H9 (cell line): ENCODE measurements at regions not wholly inside any gene's neighbourhood (a gene's known extent, or its start where the extent isn't known, plus 50 kb on each side); places are given as distances from the start of the nearest gene placed in this dataset.
A peak's percentile ranks its signal among the peaks of the same experiment; 100 is the strongest.

Experiments used
- DNase-seq: peaks from one replicate; pipeline ENCODE4 v3.0.0-alpha.2; 2017
- H2AFZ ChIP-seq: one replicate; pipeline ENCODE4 v1.6.1; 2013; ENCODE audit warnings: mild to moderate bottlenecking, low read length, control low read depth, moderate library complexity
- H2AK5ac ChIP-seq: 2 replicates; pipeline ENCODE4 v1.6.1; 2013; ENCODE audit warnings: low read length, control low read depth, mixed read lengths; ENCODE audit not compliant: insufficient read length
- H2BK120ac ChIP-seq: one replicate; pipeline ENCODE4 v1.6.1; 2013; ENCODE audit warnings: low read depth, mild to moderate bottlenecking, low read length, control low read depth, inconsistent platforms; ENCODE audit not compliant: poor library complexity, severe bottlenecking
- H2BK12ac ChIP-seq: 2 replicates; pipeline ENCODE4 v1.6.1; 2013; ENCODE audit warnings: low read length, control low read depth, mixed read lengths, low read depth; ENCODE audit not compliant: insufficient read length
- H2BK15ac ChIP-seq: 2 replicates; pipeline ENCODE4 v1.6.1; 2013; ENCODE audit warnings: low read depth, low read length, control low read depth
- H2BK20ac ChIP-seq: one replicate; pipeline ENCODE4 v1.6.1; 2013; ENCODE audit warnings: low read depth, mild to moderate bottlenecking, low read length, control low read depth, inconsistent platforms; ENCODE audit not compliant: poor library complexity, severe bottlenecking
- H2BK5ac ChIP-seq: 2 replicates; pipeline ENCODE4 v1.6.1; 2013; ENCODE audit warnings: low read length, control low read depth, mixed read lengths; ENCODE audit not compliant: insufficient read length
- H3K14ac ChIP-seq: 2 replicates; pipeline ENCODE4 v1.6.1; 2013; ENCODE audit warnings: low read length, control low read depth; ENCODE audit not compliant: insufficient read depth
- H3K18ac ChIP-seq: 2 replicates; pipeline ENCODE4 v1.6.1; 2013; ENCODE audit warnings: low read depth, mild to moderate bottlenecking, mixed read lengths, low read length, control low read depth; ENCODE audit not compliant: insufficient read length
- H3K23ac ChIP-seq: 2 replicates; pipeline ENCODE4 v1.6.1; 2013; ENCODE audit warnings: low read length, control low read depth, mixed read lengths, low read depth; ENCODE audit not compliant: insufficient read length
- H3K23me2 ChIP-seq: 2 replicates; pipeline ENCODE4 v1.6.1; 2013; ENCODE audit warnings: low read depth, mild to moderate bottlenecking, mixed read lengths, low read length, control low read depth; ENCODE audit not compliant: insufficient read length, poor library complexity, severe bottlenecking
- H3K27ac ChIP-seq: 2 replicates; pipeline ENCODE4 v1.5.1; 2013; ENCODE audit warnings: low read length, control low read depth, mixed read lengths, low read depth; ENCODE audit not compliant: insufficient read length
- H3K27me3 ChIP-seq: 2 replicates; pipeline ENCODE4 v1.6.1; 2013; ENCODE audit warnings: low read length, control low read depth, inconsistent platforms; ENCODE audit not compliant: insufficient read depth
- H3K4ac ChIP-seq: 2 replicates; pipeline ENCODE4 v1.6.1; 2013; ENCODE audit warnings: low read depth, mild to moderate bottlenecking, control low read depth, inconsistent platforms, low read length, moderate library complexity
- H3K4me1 ChIP-seq: 2 replicates; pipeline ENCODE4 v1.6.1; 2013; ENCODE audit warnings: low read length, control low read depth, inconsistent platforms; ENCODE audit not compliant: insufficient read depth
- H3K4me2 ChIP-seq: 2 replicates; pipeline ENCODE4 v1.6.1; 2013; ENCODE audit warnings: low read length, control low read depth, mixed read lengths; ENCODE audit not compliant: insufficient read length, insufficient read depth
- H3K56ac ChIP-seq: 2 replicates; pipeline ENCODE4 v1.6.1; 2013; ENCODE audit warnings: low read depth, mild to moderate bottlenecking, mixed read lengths, low read length, control low read depth; ENCODE audit not compliant: insufficient read length
- H3K79me1 ChIP-seq: 2 replicates; pipeline ENCODE4 v1.6.1; 2013; ENCODE audit warnings: low read depth, mild to moderate bottlenecking, moderate library complexity, low read length, control low read depth, inconsistent platforms; ENCODE audit not compliant: insufficient read depth, poor library complexity, severe bottlenecking
- H3K79me2 ChIP-seq: 2 replicates; pipeline ENCODE4 v1.6.1; 2013; ENCODE audit warnings: low read length, control low read depth, inconsistent platforms; ENCODE audit not compliant: insufficient read depth
- H3K9ac ChIP-seq: 2 replicates; pipeline ENCODE4 v1.6.1; 2013; ENCODE audit warnings: low read length, control low read depth, mixed read lengths; ENCODE audit not compliant: insufficient read length; ENCODE audit errors: extremely low read depth
- H3K9me3 ChIP-seq: one replicate; pipeline ENCODE4 v1.6.1; 2013; ENCODE audit warnings: low read depth, low read length, inconsistent platforms; ENCODE audit not compliant: control insufficient read depth
- H3T11ph ChIP-seq: one replicate; pipeline ENCODE4 v1.6.1; 2013; ENCODE audit warnings: mild to moderate bottlenecking, low read length, control low read depth, inconsistent platforms
- H4K20me1 ChIP-seq: one replicate; pipeline ENCODE4 v1.6.1; 2013; ENCODE audit not compliant: control insufficient read depth, insufficient read length, insufficient read depth
- H4K5ac ChIP-seq: 2 replicates; pipeline ENCODE4 v1.6.1; 2013; ENCODE audit warnings: low read depth, mild to moderate bottlenecking, mixed read lengths, low read length, control low read depth; ENCODE audit not compliant: insufficient read length
- H4K8ac ChIP-seq: replicated peaks from 2 replicates; pipeline ENCODE4 v1.6.1; 2013; ENCODE audit warnings: low read length, control low read depth, mixed read lengths, low read depth; ENCODE audit not compliant: insufficient read length
- H4K91ac ChIP-seq: 2 replicates; pipeline ENCODE4 v1.6.1; 2013; ENCODE audit warnings: low read depth, mild to moderate bottlenecking, moderate library complexity, mixed read lengths, low read length, control low read depth; ENCODE audit not compliant: insufficient read length
- H3K27ac Mint-ChIP-seq, 3 experiments: 2 replicates in 2 of 3; 3 replicates in 1 of 3; pipeline ENCODE4 v1.8.0; 2020 to 2021; ENCODE audit warnings: mixed read lengths in 3 of 3, mild to moderate bottlenecking in 1 of 3, moderate library complexity in 1 of 3
- H3K27me3 Mint-ChIP-seq: 2 replicates; pipeline ENCODE4 v1.8.0; 2021; ENCODE audit warnings: low read depth, mild to moderate bottlenecking, moderate library complexity, mixed read lengths
- H3K36me3 Mint-ChIP-seq, 3 experiments: 2 replicates in 2 of 3; 3 replicates in 1 of 3; pipeline ENCODE4 v1.8.0; 2020 to 2021; ENCODE audit warnings: low read depth in 3 of 3, mixed read lengths in 3 of 3; ENCODE audit not compliant: insufficient read depth in 1 of 3
- H3K4me1 Mint-ChIP-seq, 2 experiments: 2 replicates each; pipeline ENCODE4 v1.8.0; 2020; ENCODE audit warnings: mixed read lengths in 2 of 2
- H3K4me3 Mint-ChIP-seq, 2 experiments: 2 replicates in 1 of 2; 3 replicates in 1 of 2; pipeline ENCODE4 v1.8.0; 2020 to 2021; ENCODE audit warnings: mild to moderate bottlenecking in 2 of 2, mixed read lengths in 2 of 2, moderate library complexity in 1 of 2
- H3K9me3 Mint-ChIP-seq, 2 experiments: 2 replicates in 1 of 2; 3 replicates in 1 of 2; pipeline ENCODE4 v1.8.0; 2020; ENCODE audit warnings: mild to moderate bottlenecking in 2 of 2, mixed read lengths in 2 of 2, moderate library complexity in 1 of 2
- WGBS: extraction: QIAGEN DNeasy Blood & Tissue Kit; methylation state at CpG from one replicate; pipeline ENCODE4 v1.1.7; 2013; ENCODE audit warnings: missing lambda C conversion rate, low lambda C conversion rate, mixed read lengths; ENCODE audit not compliant: insufficient read length; ENCODE audit errors: extremely low coverage; 5-methylcytosine and 5-hydroxymethylcytosine counted together
- TF ChIP-seq, protein P1 (sequence below): fragments of 200-600 bp; sonication (generic); conservative IDR thresholded peaks from 3 replicates; pipeline ENCODE4 v1.8.0; 2021; ENCODE audit warnings: antibody characterized with exemption, mild to moderate bottlenecking

DNA sequence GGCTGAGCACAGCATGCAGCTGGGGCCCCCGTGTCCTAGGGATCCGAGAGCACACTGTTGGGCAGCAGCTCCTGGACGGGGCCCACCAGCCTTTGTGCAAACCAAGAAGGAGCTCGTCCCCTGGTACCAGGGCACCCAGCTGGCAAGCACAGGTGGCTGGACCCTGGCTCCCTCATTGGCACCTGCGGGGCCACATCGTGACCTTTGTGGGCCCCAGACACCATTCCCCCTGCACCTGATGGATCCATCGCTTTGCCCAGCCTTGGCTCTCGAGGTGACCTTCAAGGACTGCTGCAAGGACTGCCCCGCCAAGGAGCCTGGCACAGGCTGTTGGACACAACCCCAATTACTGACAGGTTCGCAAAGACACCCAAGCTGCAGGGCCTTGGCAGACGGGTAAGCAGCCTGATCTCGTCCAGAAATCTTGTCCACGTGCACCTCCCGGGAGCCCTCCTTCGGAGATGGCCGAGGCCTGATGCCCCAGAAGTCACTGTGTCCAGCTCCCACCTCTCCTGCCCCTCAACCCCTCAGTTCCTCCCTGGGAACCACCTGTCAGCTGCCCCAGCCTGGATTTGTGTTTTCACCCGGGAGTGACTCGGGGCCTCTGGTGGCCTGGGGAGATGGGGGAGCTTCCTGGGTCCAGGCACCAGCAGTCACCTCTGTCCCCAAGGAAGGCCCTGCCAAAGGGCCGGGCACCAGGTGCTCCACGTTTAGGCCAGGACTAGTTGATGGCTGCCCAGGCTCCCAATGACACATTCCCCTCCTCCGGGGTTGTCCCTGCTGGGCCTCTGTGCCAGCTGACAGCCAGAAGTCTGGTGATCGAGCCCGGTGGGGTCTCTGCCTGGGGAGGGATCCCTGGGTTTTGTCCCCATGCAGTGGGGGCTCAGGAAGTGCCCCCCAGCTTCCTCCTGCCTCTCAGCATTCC, 137.1 kb upstream of the PPP1R26 start:
- Histone ChIP-seq H4K91ac (no peak overlapping the region), H3K18ac (no peak overlapping the region), H2BK15ac (no peak overlapping the region), H4K8ac (no peak overlapping the region), H3K4me1 (0 out of 2 replicates have a peak, but pooled peaks cover 3% of the 10 kb centered on the region), H2BK12ac (no peak overlapping the region), H3K23me2 (no peaks in the 10 kb centered on the region), H2BK120ac (no peak overlapping the region), H2AK5ac (no peak overlapping the region), H2AFZ (no peak overlapping the region), H3K23ac (no peak overlapping the region), H3K79me2 (no peaks in the 10 kb centered on the region), H3K56ac (no peak overlapping the region), H3K4ac (no peak overlapping the region; the same call in 1 of the 2 replicates), H3K9me3 (no peaks in the 10 kb centered on the region), H3K14ac (peak overlapping the region; percentile 8; the same call in 1 of the 2 replicates), H4K5ac (no peak overlapping the region), H3K79me1 (no peaks in the 10 kb centered on the region), H2BK20ac (no peak overlapping the region), H3K9ac (no peak overlapping the region), H4K20me1 (no peaks in the 10 kb centered on the region), H3T11ph (no peak overlapping the region), H3K27ac (no peak overlapping the region), H3K27me3 (no peaks in the 10 kb centered on the region), H2BK5ac (no peak overlapping the region), H3K4me2 (no peak overlapping the region)
- Mint-ChIP-seq H3K27ac (peak overlapping the region in 1 of 3 experiments; percentile 84; a peak in 1 of 7 replicates), H3K9me3 (no peaks in the 10 kb centered on the region; a peak in 1 of 5 replicates), H3K36me3 (no peaks in the 10 kb centered on the region; a peak in 1 of 7 replicates), H3K27me3 (no peaks in the 10 kb centered on the region), H3K4me3 (no peak overlapping the region), H3K4me1 (peaks cover 37 to 55% of the 10 kb centered on the region in 2 experiments)
- TF ChIP-seq, protein P1, sequence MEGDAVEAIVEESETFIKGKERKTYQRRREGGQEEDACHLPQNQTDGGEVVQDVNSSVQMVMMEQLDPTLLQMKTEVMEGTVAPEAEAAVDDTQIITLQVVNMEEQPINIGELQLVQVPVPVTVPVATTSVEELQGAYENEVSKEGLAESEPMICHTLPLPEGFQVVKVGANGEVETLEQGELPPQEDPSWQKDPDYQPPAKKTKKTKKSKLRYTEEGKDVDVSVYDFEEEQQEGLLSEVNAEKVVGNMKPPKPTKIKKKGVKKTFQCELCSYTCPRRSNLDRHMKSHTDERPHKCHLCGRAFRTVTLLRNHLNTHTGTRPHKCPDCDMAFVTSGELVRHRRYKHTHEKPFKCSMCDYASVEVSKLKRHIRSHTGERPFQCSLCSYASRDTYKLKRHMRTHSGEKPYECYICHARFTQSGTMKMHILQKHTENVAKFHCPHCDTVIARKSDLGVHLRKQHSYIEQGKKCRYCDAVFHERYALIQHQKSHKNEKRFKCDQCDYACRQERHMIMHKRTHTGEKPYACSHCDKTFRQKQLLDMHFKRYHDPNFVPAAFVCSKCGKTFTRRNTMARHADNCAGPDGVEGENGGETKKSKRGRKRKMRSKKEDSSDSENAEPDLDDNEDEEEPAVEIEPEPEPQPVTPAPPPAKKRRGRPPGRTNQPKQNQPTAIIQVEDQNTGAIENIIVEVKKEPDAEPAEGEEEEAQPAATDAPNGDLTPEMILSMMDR = no peak
- DNase-seq = no peak
- WGBS = no CpG with 5 or more reads among the region's 23 CpGs
